Neural crest cell (in vitro differentiated cells): ENCODE measurements at regions not wholly inside any gene's neighbourhood (a gene's known extent, or its start where the extent isn't known, plus 50 kb on each side); places are given as distances from the start of the nearest gene placed in this dataset.

Experiments
- DNase-seq: peaks from one replicate; pipeline ENCODE4 v3.0.0; 2021; ENCODE audit warnings: low read depth, mixed read lengths, low spot score
- H3K27ac Mint-ChIP-seq: one replicate; pipeline ENCODE4 v1.8.0; 2021; ENCODE audit warnings: mild to moderate bottlenecking, mixed read lengths; ENCODE audit not compliant: unreplicated experiment
- H3K27me3 Mint-ChIP-seq: 2 replicates; pipeline ENCODE4 v1.8.0; 2021; ENCODE audit warnings: low read depth, mild to moderate bottlenecking, mixed read lengths
- H3K36me3 Mint-ChIP-seq: 2 replicates; pipeline ENCODE4 v1.8.0; 2021; ENCODE audit warnings: low read depth, mild to moderate bottlenecking, mixed read lengths
- H3K4me1 Mint-ChIP-seq: 2 replicates; pipeline ENCODE4 v1.8.0; 2021; ENCODE audit warnings: mixed read lengths
- H3K4me3 Mint-ChIP-seq: one replicate; pipeline ENCODE4 v1.8.0; 2021; ENCODE audit warnings: mild to moderate bottlenecking, mixed read lengths
- H3K9me3 Mint-ChIP-seq: 2 replicates; pipeline ENCODE4 v1.8.0; 2021; ENCODE audit warnings: mixed read lengths
- TF ChIP-seq, protein P1 (sequence below): fragments of 200-600 bp; sonication (generic); conservative IDR thresholded peaks from 2 replicates; pipeline ENCODE4 v1.5.0; 2021; ENCODE audit warnings: antibody characterized with exemption, mild to moderate bottlenecking

DNA sequence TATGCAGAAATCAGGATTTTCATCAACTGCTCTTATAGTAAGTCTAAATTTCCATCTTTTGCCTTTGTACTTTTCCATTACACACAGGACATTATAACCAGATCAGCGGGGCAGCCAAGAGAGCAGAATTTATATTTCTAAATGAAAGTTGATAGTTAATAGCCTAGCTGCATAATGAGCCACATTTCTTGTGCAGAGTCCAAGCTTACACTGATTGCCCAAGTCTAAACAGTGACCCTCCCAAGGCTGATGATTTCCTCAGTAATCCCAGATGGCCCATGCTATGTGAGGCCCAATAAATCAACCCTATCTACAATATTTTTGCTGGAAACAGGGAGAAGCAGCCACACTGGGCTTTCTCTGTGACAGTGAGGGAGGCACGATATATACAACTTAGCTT, 475.8 kb upstream of the KCNMB2 start:
- TF ChIP-seq, protein P1, sequence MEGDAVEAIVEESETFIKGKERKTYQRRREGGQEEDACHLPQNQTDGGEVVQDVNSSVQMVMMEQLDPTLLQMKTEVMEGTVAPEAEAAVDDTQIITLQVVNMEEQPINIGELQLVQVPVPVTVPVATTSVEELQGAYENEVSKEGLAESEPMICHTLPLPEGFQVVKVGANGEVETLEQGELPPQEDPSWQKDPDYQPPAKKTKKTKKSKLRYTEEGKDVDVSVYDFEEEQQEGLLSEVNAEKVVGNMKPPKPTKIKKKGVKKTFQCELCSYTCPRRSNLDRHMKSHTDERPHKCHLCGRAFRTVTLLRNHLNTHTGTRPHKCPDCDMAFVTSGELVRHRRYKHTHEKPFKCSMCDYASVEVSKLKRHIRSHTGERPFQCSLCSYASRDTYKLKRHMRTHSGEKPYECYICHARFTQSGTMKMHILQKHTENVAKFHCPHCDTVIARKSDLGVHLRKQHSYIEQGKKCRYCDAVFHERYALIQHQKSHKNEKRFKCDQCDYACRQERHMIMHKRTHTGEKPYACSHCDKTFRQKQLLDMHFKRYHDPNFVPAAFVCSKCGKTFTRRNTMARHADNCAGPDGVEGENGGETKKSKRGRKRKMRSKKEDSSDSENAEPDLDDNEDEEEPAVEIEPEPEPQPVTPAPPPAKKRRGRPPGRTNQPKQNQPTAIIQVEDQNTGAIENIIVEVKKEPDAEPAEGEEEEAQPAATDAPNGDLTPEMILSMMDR: no peak
- no peak overlapping the region for H3K27ac Mint-ChIP-seq
- no peaks in the 10 kb centered on the region for H3K9me3 Mint-ChIP-seq
- no peaks in the 10 kb centered on the region for H3K27me3 Mint-ChIP-seq
- no peak for DNase-seq
- no peak overlapping the region for H3K4me3 Mint-ChIP-seq
- H3K36me3 Mint-ChIP-seq: no peaks in the 10 kb centered on the region
- H3K4me1 Mint-ChIP-seq: no peaks in the 10 kb centered on the region

DNA sequence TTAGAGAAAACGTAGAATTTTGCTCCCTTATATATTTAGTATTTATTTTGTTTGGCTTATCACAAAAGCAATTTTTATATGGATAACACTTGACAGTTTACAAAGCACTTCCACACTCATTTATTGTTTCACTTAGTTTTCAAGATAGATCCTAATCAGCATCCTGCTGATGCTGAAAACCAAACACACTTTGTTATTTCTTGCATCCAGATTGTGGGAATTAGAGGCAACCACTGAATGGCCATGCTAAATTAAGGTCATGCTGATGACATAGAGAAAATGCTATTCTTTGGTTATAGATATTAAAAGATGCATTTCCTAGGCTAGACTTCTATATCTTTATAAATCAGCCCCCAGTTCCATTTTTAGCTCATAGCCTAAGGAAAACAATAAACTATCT, 474.1 kb upstream of the KCNMB2 start:
- no peaks in the 10 kb centered on the region for H3K36me3 Mint-ChIP-seq
- no peaks in the 10 kb centered on the region for H3K9me3 Mint-ChIP-seq
- H3K27me3 Mint-ChIP-seq: no peaks in the 10 kb centered on the region
- no peak overlapping the region for H3K27ac Mint-ChIP-seq
- H3K4me3 Mint-ChIP-seq: no peak overlapping the region
- H3K4me1 Mint-ChIP-seq: no peaks in the 10 kb centered on the region
- TF ChIP-seq, protein P1: no peak
- no peak for DNase-seq

DNA sequence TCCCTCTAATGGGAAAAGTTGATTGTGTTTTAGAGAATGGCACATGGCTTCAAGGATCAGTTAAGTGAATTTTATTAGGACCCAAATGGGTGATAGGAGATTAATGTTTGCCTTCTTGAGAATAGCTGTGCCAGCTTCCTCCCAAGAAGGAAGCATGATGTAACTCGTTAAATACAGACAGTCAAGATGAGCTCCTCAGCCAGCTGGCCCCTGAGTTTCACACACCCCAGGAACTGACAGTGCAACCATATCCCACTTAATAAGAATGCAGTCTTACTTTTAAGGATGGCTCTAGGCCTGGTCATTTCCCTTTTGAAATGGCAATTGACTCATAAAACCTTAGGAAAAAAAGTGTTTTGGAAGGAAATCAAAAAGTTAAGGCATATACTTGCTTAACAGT, 472.8 kb upstream of the KCNMB2 start:
- TF ChIP-seq, protein P1: no peak
- Mint-ChIP-seq H3K27ac (no peak overlapping the region), H3K36me3 (no peaks in the 10 kb centered on the region), H3K4me1 (no peaks in the 10 kb centered on the region), H3K9me3 (no peaks in the 10 kb centered on the region), H3K27me3 (no peaks in the 10 kb centered on the region), H3K4me3 (no peak overlapping the region)
- DNase-seq: no peak

DNA sequence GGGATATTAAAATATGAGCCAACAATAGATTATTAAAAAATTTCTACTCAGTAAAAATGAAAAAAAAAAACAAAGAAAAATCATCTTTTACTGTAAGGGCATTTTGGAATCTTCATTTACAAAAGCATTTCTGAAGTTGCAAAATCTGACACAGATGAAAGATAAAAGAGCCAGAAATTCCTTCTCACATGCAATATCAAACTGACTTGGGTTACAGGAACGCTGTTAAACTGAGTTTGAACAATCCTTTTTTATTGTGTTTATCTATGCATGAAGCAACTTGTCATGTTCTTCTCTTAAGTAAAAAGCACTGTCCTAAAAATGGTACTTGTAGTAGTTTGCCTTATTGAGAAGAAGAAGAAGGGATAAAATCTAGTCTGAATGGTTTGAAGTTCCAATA, 468.5 kb upstream of the KCNMB2 start:
- H3K4me3 Mint-ChIP-seq: no peak overlapping the region
- peaks cover 15% of the 10 kb centered on the region for H3K4me1 Mint-ChIP-seq
- TF ChIP-seq, protein P1: no peak

DNA sequence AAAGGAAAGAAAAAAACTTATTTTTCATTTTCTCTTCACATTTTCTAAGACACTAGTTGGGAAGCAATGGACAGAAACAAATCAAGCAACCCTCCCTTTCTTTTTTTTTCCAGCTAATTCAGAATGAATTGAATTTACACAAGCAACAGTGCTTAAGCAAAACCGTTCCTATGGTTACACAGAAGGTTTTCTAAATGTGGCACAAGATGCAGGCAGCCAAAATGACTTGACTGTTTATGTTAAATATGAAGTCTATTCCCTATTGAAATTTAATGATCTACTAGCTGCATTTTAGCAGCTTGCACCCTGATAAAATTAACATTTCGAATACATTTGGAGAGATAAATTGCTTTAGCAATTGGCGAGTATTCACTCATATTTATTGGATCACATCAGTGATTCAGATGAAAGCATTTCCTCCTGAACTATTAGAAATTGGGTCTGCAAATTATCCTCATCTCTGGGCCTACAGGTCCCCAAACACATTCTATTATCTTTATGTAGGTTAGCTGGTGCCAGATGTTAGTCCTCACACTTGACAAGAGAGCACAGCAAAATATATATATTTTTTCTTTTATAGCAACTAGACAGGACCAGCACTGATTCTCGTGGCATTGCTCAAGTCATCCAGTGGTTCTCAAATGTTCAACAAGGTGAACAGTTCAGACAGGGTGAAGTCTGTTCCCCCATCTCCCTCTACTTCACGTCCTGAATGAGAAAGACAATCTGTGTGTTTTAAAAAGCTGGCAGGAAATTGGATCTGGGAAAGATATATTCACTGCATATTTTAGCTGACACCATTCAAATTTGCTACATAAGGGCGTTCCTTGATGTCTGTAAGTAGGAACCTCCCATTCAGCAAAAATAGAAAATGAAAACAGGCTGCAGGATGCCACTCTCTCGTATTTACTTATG, 463.6 kb upstream of the KCNMB2 start:
- no peak for DNase-seq
- H3K4me3 Mint-ChIP-seq: no peak overlapping the region
- peak overlapping the region; percentile 68 for H3K27ac Mint-ChIP-seq
- peaks cover 18% of the 10 kb centered on the region for H3K4me1 Mint-ChIP-seq
- no peaks in the 10 kb centered on the region for H3K36me3 Mint-ChIP-seq
- no peaks in the 10 kb centered on the region for H3K9me3 Mint-ChIP-seq
- H3K27me3 Mint-ChIP-seq: no peaks in the 10 kb centered on the region
- TF ChIP-seq, protein P1: no peak

More for the DNA sequence above, 468.5 kb upstream of the KCNMB2 start:
- H3K9me3 Mint-ChIP-seq: no peaks in the 10 kb centered on the region
- H3K27me3 Mint-ChIP-seq: no peaks in the 10 kb centered on the region
- no peak for DNase-seq
- H3K36me3 Mint-ChIP-seq: no peaks in the 10 kb centered on the region
- H3K27ac Mint-ChIP-seq: no peak overlapping the region
